ENCODE measurements at regions not wholly inside any gene's neighbourhood (a gene's known extent, or its start where the extent isn't known, plus 50 kb on each side); places are given as distances from the start of the nearest gene placed in this dataset.

- TF ChIP-seq POLR2AphosphoS5 (IDR thresholded peaks at IDR 0.05) = no peak
- TF ChIP-seq, protein P1, sequence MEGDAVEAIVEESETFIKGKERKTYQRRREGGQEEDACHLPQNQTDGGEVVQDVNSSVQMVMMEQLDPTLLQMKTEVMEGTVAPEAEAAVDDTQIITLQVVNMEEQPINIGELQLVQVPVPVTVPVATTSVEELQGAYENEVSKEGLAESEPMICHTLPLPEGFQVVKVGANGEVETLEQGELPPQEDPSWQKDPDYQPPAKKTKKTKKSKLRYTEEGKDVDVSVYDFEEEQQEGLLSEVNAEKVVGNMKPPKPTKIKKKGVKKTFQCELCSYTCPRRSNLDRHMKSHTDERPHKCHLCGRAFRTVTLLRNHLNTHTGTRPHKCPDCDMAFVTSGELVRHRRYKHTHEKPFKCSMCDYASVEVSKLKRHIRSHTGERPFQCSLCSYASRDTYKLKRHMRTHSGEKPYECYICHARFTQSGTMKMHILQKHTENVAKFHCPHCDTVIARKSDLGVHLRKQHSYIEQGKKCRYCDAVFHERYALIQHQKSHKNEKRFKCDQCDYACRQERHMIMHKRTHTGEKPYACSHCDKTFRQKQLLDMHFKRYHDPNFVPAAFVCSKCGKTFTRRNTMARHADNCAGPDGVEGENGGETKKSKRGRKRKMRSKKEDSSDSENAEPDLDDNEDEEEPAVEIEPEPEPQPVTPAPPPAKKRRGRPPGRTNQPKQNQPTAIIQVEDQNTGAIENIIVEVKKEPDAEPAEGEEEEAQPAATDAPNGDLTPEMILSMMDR (IDR thresholded peaks at IDR 0.05) = no peak
- TF ChIP-seq POLR2A (IDR thresholded peaks at IDR 0.05) = no peak
- TF ChIP-seq EP300 (IDR thresholded peaks at IDR 0.05) = no peak
Observed at GRCh38 chr14:22159099-22159498, 429.9 kb downstream of the DAD1 start.

Data from upper lobe of left lung (tissue), 4 donors.